Natural killer cell (primary cell): ENCODE measurements at regions not wholly inside any gene's neighbourhood (a gene's known extent, or its start where the extent isn't known, plus 50 kb on each side); places are given as distances from the start of the nearest gene placed in this dataset.

ENCODE experiments used
- ATAC-seq, 3 donors: fragments of 150-1000 bp in 2 of 3; fragments of 200-7000 bp in 1 of 3; cut with Tn5 transposase; 1 replicate in 1 of 3; 2 replicates in 2 of 3; pipeline ENCODE4 v1.10.0; 2021; ENCODE audit warnings: mild to moderate bottlenecking in 2 of 3, moderate library complexity in 2 of 3
- DNase-seq, 2 donors: peaks; one replicate each; pipeline versions ENCODE4 v3.0.0 to v3.0.0-alpha.2; 2013 to 2021; ENCODE audit warnings: mixed read lengths in 1 of 2
- H3K27ac ChIP-seq: one replicate; pipeline ENCODE4 v1.5.1; 2013; ENCODE audit warnings: mild to moderate bottlenecking, low read length
- H3K27me3 ChIP-seq: one replicate; pipeline ENCODE4 v1.6.1; 2013; ENCODE audit warnings: low read length; ENCODE audit not compliant: control insufficient read depth, insufficient read depth
- H3K36me3 ChIP-seq: one replicate; pipeline ENCODE4 v1.6.1; 2013; ENCODE audit warnings: low read length; ENCODE audit not compliant: control insufficient read depth, insufficient read depth
- H3K4me1 ChIP-seq: one replicate; pipeline ENCODE4 v1.6.1; 2013; ENCODE audit warnings: low read length; ENCODE audit not compliant: control insufficient read depth, insufficient read depth
- H3K4me3 ChIP-seq: one replicate; pipeline ENCODE4 v1.5.1; 2013; ENCODE audit warnings: low read length
- H3K9me3 ChIP-seq: one replicate; pipeline ENCODE4 v1.6.1; 2013; ENCODE audit warnings: low read length; ENCODE audit not compliant: control insufficient read depth, insufficient read depth
- H3K27ac Mint-ChIP-seq, 2 donors: one replicate each; pipeline ENCODE4 v1.8.0; 2022; ENCODE audit warnings: mild to moderate bottlenecking in 2 of 2, mixed read lengths in 2 of 2, moderate library complexity in 1 of 2
- H3K27me3 Mint-ChIP-seq, 2 donors: one replicate each; pipeline ENCODE4 v1.8.0; 2022; ENCODE audit warnings: low read depth in 2 of 2, mixed read lengths in 2 of 2
- H3K36me3 Mint-ChIP-seq: one replicate; pipeline ENCODE4 v1.8.0; 2022; ENCODE audit warnings: mixed read lengths
- H3K4me1 Mint-ChIP-seq, 2 donors: one replicate each; pipeline ENCODE4 v1.8.0; 2022; ENCODE audit warnings: mixed read lengths in 2 of 2
- H3K4me3 Mint-ChIP-seq: one replicate; pipeline ENCODE4 v1.8.0; 2022; ENCODE audit warnings: mild to moderate bottlenecking, moderate library complexity, mixed read lengths
- H3K9me3 Mint-ChIP-seq, 2 donors: one replicate each; pipeline ENCODE4 v1.8.0; 2022; ENCODE audit warnings: mixed read lengths in 2 of 2
- WGBS: methylation state at CpG from one replicate; pipeline ENCODE4 v1.1.7; 2013; ENCODE audit warnings: missing lambda C conversion rate; ENCODE audit not compliant: insufficient coverage; 5-methylcytosine and 5-hydroxymethylcytosine counted together
- intact Hi-C: fragments of 100-400 bp; cut with micrococcal nuclease; formaldehyde crosslinking; loops from one replicate; pipeline ENCODE4 v1.14.2; 2022
- TF ChIP-seq, protein P1 (sequence below): fragments of 200-600 bp; IDR thresholded peaks from one replicate; pipeline ENCODE4 v1.8.0; 2022; ENCODE audit warnings: antibody characterized with exemption

DNA sequence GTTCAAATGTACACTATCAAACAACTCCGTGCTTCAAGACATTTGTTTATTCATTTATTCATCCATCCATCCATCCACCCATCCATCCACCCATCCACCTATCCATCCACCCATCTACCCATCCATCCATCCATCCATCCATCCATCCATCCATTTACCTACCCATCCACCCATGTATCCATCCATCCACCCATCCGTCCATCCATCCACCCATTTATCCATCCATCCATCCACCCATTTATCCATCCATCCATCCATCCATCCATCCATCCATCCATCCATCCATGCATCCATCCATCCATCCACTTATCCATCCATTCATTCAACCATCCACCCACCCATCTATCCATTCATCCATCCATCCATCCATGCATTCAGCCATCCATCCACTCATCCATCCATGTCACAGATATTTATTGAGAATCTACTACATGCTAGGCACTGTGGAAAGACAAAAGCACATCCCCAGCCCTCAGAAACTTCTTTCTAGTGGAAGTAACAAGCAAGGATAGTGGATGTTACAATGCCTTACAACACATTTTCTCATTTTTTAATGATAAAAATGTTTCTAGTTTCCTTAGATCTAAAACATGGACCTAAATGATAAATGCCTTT lies 237.6 kb downstream of the ZNF536 start:
- H3K36me3 Mint-ChIP-seq = no peaks in the 10 kb centered on the region
- TF ChIP-seq, protein P1, sequence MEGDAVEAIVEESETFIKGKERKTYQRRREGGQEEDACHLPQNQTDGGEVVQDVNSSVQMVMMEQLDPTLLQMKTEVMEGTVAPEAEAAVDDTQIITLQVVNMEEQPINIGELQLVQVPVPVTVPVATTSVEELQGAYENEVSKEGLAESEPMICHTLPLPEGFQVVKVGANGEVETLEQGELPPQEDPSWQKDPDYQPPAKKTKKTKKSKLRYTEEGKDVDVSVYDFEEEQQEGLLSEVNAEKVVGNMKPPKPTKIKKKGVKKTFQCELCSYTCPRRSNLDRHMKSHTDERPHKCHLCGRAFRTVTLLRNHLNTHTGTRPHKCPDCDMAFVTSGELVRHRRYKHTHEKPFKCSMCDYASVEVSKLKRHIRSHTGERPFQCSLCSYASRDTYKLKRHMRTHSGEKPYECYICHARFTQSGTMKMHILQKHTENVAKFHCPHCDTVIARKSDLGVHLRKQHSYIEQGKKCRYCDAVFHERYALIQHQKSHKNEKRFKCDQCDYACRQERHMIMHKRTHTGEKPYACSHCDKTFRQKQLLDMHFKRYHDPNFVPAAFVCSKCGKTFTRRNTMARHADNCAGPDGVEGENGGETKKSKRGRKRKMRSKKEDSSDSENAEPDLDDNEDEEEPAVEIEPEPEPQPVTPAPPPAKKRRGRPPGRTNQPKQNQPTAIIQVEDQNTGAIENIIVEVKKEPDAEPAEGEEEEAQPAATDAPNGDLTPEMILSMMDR = no peak

DNA sequence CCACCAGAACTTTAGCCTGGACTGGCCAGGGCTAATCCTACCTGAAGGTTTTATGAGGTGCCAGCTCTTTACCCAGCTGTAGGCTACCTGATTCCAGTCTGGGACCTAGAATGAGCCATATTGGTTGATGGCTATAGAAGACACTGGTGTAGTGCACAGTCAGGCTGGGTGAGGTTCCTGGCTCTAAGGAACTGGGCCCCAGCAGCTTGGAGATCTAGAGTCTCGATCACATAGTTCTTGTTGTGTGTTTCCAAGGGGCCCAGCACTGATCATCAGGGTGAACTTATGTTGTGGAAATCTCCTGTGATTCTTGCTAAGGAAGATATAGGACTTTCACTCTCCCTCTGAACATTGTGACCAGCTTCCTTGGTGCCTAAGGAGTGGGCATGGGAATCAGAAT lies 236.3 kb downstream of the ZNF536 start:
- ATAC-seq = no peak
- TF ChIP-seq, protein P1 = no peak
- Mint-ChIP-seq H3K4me3 (no peak overlapping the region), H3K27ac (no peak overlapping the region), H3K27me3 (no peaks in the 10 kb centered on the region), H3K4me1 (no peaks in the 10 kb centered on the region), H3K9me3 (peaks cover 0 to 2% of the 10 kb centered on the region in 2 donors), H3K36me3 (no peaks in the 10 kb centered on the region)
- no peaks in the 10 kb centered on the region for H3K4me1 ChIP-seq
- H3K36me3 ChIP-seq = no peaks in the 10 kb centered on the region
- no peak for DNase-seq
- H3K27me3 ChIP-seq = no peaks in the 10 kb centered on the region
- intact Hi-C loops = no loop called here
- WGBS = 81% methylated on average over 1 of the region's 1 CpG
- no peak overlapping the region for H3K4me3 ChIP-seq
- no peaks in the 10 kb centered on the region for H3K9me3 ChIP-seq
- no peak overlapping the region for H3K27ac ChIP-seq

More for the DNA sequence above, 237.6 kb downstream of the ZNF536 start:
- H3K27me3 Mint-ChIP-seq = no peaks in the 10 kb centered on the region
- 88% methylated on average over 2 of the region's 2 CpGs for WGBS
- no peaks in the 10 kb centered on the region for H3K4me1 Mint-ChIP-seq
- H3K9me3 Mint-ChIP-seq = peaks cover 0 to 2% of the 10 kb centered on the region in 2 donors
- Histone ChIP-seq H3K36me3 (no peaks in the 10 kb centered on the region), H3K27me3 (no peaks in the 10 kb centered on the region), H3K4me3 (no peak overlapping the region), H3K4me1 (no peaks in the 10 kb centered on the region), H3K9me3 (no peaks in the 10 kb centered on the region), H3K27ac (no peak overlapping the region)
- no peak overlapping the region for H3K4me3 Mint-ChIP-seq
- no peak overlapping the region for H3K27ac Mint-ChIP-seq
- DNase-seq (no peak), ATAC-seq (no peak)
- intact Hi-C loops = no loop called here
